Erythroblast (primary cell): ENCODE measurements at regions not wholly inside any gene's neighbourhood (a gene's known extent, or its start where the extent isn't known, plus 50 kb on each side); places are given as distances from the start of the nearest gene placed in this dataset.

Experiments used
- GATA1 ChIP-seq: IDR thresholded peaks from 2 replicates; pipeline ENCODE4 v1.6.1; 2011; ENCODE audit warnings: low read depth, mild to moderate bottlenecking, control low read depth, low read length, moderate library complexity
- POLR2A ChIP-seq: IDR thresholded peaks from 2 replicates; pipeline ENCODE4 v1.6.1; 2011; ENCODE audit warnings: mild to moderate bottlenecking, low read length

DNA sequence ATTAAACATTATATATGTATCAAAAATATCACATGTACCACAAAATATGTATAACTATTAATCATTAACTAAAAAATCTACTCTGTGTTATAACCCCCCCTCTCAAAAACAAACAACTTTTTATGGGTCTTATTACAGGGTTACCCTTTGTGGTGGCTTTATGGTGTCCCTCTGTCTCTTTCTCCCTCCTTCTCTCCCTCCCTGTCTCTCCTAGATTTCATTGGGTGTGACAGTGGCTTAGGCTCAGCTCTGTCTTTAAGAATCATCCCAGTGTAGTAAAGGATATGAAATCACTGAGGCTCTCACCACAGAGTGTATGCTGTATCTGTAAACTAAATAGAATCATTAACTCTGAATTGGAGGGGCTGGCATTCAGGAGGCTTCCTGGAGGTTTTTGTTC is 93.7 kb downstream of the TDRD15 start:
- TF ChIP-seq POLR2A, result no peak
- TF ChIP-seq GATA1, result no peak
